ENCODE measurements at regions not wholly inside any gene's neighbourhood (a gene's known extent, or its start where the extent isn't known, plus 50 kb on each side); places are given as distances from the start of the nearest gene placed in this dataset.

DNA sequence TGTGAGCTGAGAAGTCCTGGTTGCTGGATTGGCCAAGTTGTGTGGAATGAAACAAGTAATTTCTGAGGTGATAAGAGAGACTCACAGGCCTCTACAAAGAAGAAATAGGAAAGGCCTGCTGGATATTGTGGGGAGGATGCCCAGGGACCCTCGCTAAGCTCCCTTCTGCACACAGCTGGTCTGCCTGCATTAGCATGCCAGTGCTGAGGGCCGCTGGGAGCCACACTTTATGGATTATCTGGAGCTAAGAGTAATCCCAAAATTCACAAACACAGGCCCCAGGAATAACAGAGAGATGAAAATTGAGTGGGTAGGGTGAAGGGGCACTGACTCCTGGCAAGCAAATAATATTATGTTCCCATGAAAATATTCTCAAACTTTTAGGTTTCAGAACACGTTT is 114.9 kb upstream of the SIX3 start:
- TF ChIP-seq CTCF (IDR thresholded peaks at IDR 0.05; ENCODE audit: extremely low read depth in 1 of 2, insufficient read depth in 1 of 2, low read depth in 1 of 2, low read length in 2 of 2) (no peak), POLR2A (IDR thresholded peaks at IDR 0.05; ENCODE audit: low read depth, low read length) (no peak)
